Gastrocnemius medialis (tissue), 4 donors: ENCODE measurements at regions not wholly inside any gene's neighbourhood (a gene's known extent, or its start where the extent isn't known, plus 50 kb on each side); places are given as distances from the start of the nearest gene placed in this dataset.

Experiments
- ATAC-seq, 2 donors: fragments of 150-250 bp; one replicate each; pipeline ENCODE4 v1.9.1; 2016
- DNase-seq, 2 donors: peaks; one replicate each; pipeline ENCODE4 v3.0.0-alpha.2; 2019
- H3K27ac ChIP-seq, 4 donors: fragments of 200-600 bp; sonication (generic); 1 replicate in 1 of 4; 2 replicates in 3 of 4; pipeline ENCODE4 v1.5.1; 2016 to 2018; ENCODE audit warnings: mild to moderate bottlenecking in 2 of 4, moderate library complexity in 1 of 4
- H3K27me3 ChIP-seq, 3 donors: fragments of 200-600 bp; sonication (generic) in 2 of 3; 1 replicate in 1 of 3; 2 replicates in 2 of 3; pipeline versions ENCODE4 v1.5.1 to v1.6.0; 2016 to 2019; ENCODE audit warnings: mild to moderate bottlenecking in 1 of 3, moderate library complexity in 1 of 3
- H3K36me3 ChIP-seq, 2 donors: fragments of 200-600 bp; sonication (generic) in 1 of 2; one replicate each; pipeline ENCODE4 v1.5.1; 2017 to 2018
- H3K4me1 ChIP-seq, 2 donors: fragments of 200-600 bp; sonication (generic) in 1 of 2; one replicate each; pipeline ENCODE4 v1.5.1; 2016 to 2017; ENCODE audit warnings: mild to moderate bottlenecking in 2 of 2
- H3K4me3 ChIP-seq, 4 donors: fragments of 200-600 bp; sonication (generic) in 3 of 4; 1 replicate in 1 of 4; 2 replicates in 3 of 4; pipeline ENCODE4 v1.5.1; 2016 to 2019; ENCODE audit warnings: mild to moderate bottlenecking in 2 of 4
- H3K9me3 ChIP-seq, 3 donors: fragments of 200-600 bp; sonication (generic) in 2 of 3; 1 replicate in 1 of 3; 2 replicates in 2 of 3; pipeline ENCODE4 v1.5.1; 2016 to 2019
- CTCF ChIP-seq, 5 experiments: fragments of 450-650 bp in 3 of 5; fragments of 200-600 bp in 2 of 5; sonication (generic) in 2 of 5; IDR thresholded peaks in 4 of 5; conservative IDR thresholded peaks in 1 of 5; 1 replicate in 4 of 5; 2 replicates in 1 of 5; pipeline ENCODE4 v1.5.1; 2016 to 2019; ENCODE audit warnings: antibody characterized with exemption in 5 of 5, mild to moderate bottlenecking in 3 of 5, moderate library complexity in 3 of 5
- POLR2A ChIP-seq, 2 donors: fragments of 450-650 bp; IDR thresholded peaks; one replicate each; pipeline ENCODE4 v1.6.1; 2017; ENCODE audit warnings: antibody characterized with exemption in 2 of 2, mild to moderate bottlenecking in 2 of 2, moderate library complexity in 2 of 2
- in situ Hi-C, 4 donors: fragments of 200-750 bp; cut with MboI; loops; one replicate each; pipeline versions ENCODE4 v1.15.0 to v1.8.0; 2017; ENCODE audit warnings: low sequenced_read_pairs in 4 of 4
- intact Hi-C: fragments of 100-400 bp; cut with DNase I; formaldehyde crosslinking; loops from one replicate; pipeline ENCODE4 v1.15.1; 2023; ENCODE audit warnings: low total_unique reads

- in situ Hi-C loops, result no loop called here
- intact Hi-C loops, result no loop called here
Observed at GRCh38 chr2:122003196-122003940, 247.9 kb downstream of the TSN start.

GRCh38 chr2:122007126-122007525, 251.7 kb downstream of the TSN start:
- no peaks in the 10 kb centered on the region for H3K36me3 ChIP-seq
- DNase-seq (no peak), ATAC-seq (no peak)
- in situ Hi-C loops, result no loop called here
- intact Hi-C loops, result no loop called here
- no peak for TF ChIP-seq CTCF (IDR thresholded peaks at IDR 0.05 in 4 of 5, conservative IDR thresholded peaks at IDR 0.05 in 1 of 5)
- no peak for TF ChIP-seq POLR2A (IDR thresholded peaks at IDR 0.05)
- H3K9me3 ChIP-seq, result no peaks in the 10 kb centered on the region
- no peak overlapping the region for H3K4me3 ChIP-seq
- no peaks in the 10 kb centered on the region for H3K4me1 ChIP-seq
- no peak overlapping the region for H3K27ac ChIP-seq
- no peaks in the 10 kb centered on the region for H3K27me3 ChIP-seq

More at GRCh38 chr2:122003196-122003940, 247.9 kb downstream of the TSN start:
- Histone ChIP-seq H3K9me3 (no peaks in the 10 kb centered on the region), H3K4me1 (no peaks in the 10 kb centered on the region), H3K4me3 (no peak overlapping the region), H3K36me3 (no peaks in the 10 kb centered on the region), H3K27me3 (no peaks in the 10 kb centered on the region), H3K27ac (no peak overlapping the region)
- DNase-seq (no peak), ATAC-seq (no peak)
- no peak for TF ChIP-seq CTCF (IDR thresholded peaks at IDR 0.05 in 4 of 5, conservative IDR thresholded peaks at IDR 0.05 in 1 of 5)
- TF ChIP-seq POLR2A (IDR thresholded peaks at IDR 0.05), result no peak

- TF ChIP-seq POLR2A (IDR thresholded peaks at IDR 0.05) (no peak), CTCF (IDR thresholded peaks at IDR 0.05 in 4 of 5, conservative IDR thresholded peaks at IDR 0.05 in 1 of 5) (no peak)
- in situ Hi-C loops (no loop called here), intact Hi-C loops (no loop called here)
- DNase-seq (no peak), ATAC-seq (no peak)
- Histone ChIP-seq H3K27me3 (no peaks in the 10 kb centered on the region), H3K4me1 (no peaks in the 10 kb centered on the region), H3K36me3 (no peaks in the 10 kb centered on the region), H3K9me3 (no peaks in the 10 kb centered on the region), H3K27ac (no peak overlapping the region), H3K4me3 (no peak overlapping the region)
Observed at GRCh38 chr2:122007577-122007976, 252.1 kb downstream of the TSN start.

- no peak overlapping the region for H3K27ac ChIP-seq
- in situ Hi-C loops, result no loop called here
- DNase-seq (no peak), ATAC-seq (no peak)
- no peaks in the 10 kb centered on the region for H3K36me3 ChIP-seq
- intact Hi-C loops, result no loop called here
- no peak for TF ChIP-seq POLR2A (IDR thresholded peaks at IDR 0.05)
- no peak for TF ChIP-seq CTCF (IDR thresholded peaks at IDR 0.05 in 4 of 5, conservative IDR thresholded peaks at IDR 0.05 in 1 of 5)
- H3K4me1 ChIP-seq, result no peaks in the 10 kb centered on the region
- no peaks in the 10 kb centered on the region for H3K9me3 ChIP-seq
- H3K4me3 ChIP-seq, result no peak overlapping the region
- no peaks in the 10 kb centered on the region for H3K27me3 ChIP-seq
Observed at GRCh38 chr2:122009561-122009960, 254.1 kb downstream of the TSN start.
